ENCODE measurements at regions not wholly inside any gene's neighbourhood (a gene's known extent, or its start where the extent isn't known, plus 50 kb on each side); places are given as distances from the start of the nearest gene placed in this dataset.
A peak's percentile ranks its signal among the peaks of the same experiment; 100 is the strongest.
"Not testable (repeated sequence)": the region's sequence is repeated elsewhere in the genome, so short reads cannot be mapped to it uniquely, and the experiment has no call there.

DNA sequence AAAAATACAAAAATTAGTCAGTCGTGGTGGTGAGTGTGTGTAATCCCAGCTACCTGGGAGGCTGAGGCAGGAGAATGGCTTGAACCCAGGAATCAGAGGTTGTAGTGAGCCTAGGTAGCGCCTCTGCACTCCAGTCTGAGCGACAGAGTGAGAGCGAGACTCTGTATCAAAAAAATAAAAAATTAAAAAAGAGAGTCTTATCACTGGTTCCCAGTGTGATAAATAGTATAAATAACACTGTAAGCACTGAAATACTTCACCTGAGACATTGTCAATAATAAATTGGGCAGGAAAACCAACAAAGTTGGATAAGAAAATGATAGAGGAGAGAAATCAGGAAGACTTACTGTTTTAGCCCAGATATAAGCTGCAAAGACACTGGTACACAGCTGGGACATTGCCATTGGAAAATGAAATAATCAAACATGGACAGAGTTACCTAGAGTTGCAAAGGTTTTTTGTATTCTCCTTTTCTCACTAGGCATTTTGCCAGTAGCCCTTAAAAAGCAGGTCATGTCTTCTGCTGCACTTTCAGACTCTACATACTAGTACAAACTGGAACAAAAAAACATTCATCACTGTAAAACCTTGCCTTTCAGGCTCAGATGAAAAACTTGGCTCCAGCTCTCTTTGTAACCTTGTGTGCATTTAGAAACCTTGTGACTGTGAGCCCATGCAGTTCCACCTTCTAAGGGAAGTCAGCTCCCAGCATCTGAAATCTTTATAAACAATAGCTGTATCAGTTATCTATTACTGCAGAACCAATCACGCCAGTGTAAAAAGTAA is 55.0 kb upstream of the PPP1R2C start:
- TF ChIP-seq, protein P1, sequence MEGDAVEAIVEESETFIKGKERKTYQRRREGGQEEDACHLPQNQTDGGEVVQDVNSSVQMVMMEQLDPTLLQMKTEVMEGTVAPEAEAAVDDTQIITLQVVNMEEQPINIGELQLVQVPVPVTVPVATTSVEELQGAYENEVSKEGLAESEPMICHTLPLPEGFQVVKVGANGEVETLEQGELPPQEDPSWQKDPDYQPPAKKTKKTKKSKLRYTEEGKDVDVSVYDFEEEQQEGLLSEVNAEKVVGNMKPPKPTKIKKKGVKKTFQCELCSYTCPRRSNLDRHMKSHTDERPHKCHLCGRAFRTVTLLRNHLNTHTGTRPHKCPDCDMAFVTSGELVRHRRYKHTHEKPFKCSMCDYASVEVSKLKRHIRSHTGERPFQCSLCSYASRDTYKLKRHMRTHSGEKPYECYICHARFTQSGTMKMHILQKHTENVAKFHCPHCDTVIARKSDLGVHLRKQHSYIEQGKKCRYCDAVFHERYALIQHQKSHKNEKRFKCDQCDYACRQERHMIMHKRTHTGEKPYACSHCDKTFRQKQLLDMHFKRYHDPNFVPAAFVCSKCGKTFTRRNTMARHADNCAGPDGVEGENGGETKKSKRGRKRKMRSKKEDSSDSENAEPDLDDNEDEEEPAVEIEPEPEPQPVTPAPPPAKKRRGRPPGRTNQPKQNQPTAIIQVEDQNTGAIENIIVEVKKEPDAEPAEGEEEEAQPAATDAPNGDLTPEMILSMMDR (IDR thresholded peaks at IDR 0.05; ENCODE audit: low read length): no peak
- no peak for TF ChIP-seq EZH2 (optimal IDR thresholded peaks at IDR 0.05; ENCODE audit: low read depth, low read length)
- no peak for TF ChIP-seq EZH2phosphoT487 (IDR thresholded peaks at IDR 0.05; ENCODE audit: low read length)

DNA sequence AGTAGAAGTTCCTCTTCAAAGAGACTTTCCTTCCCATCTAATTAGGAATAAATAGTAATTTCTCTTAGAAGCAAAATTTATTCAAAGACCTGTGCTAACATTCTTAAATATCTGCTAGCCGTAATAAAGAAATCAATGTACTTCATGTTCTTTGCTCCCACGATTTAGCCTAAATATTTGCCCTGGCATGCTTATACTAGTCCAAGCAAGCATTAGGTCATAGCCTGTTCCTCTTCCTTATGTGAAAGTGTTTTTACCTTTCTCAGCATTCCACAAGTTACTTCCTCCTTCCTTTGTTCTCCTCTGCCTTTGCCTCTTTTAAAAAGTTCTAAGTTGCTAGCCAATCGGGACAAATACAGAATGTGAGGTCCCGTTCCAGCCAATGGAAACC is 55.6 kb upstream of the PPP1R2C start:
- not testable (repeated sequence) for H3K36me3 ChIP-seq (replicated peaks; ENCODE audit: insufficient read depth, low read length); DNase-seq; H3K4me3 ChIP-seq (ENCODE audit: low read length); H3K9me3 ChIP-seq (replicated peaks; ENCODE audit: insufficient read depth, low read length); H3K4me1 ChIP-seq (ENCODE audit: low read length); H2AFZ ChIP-seq (ENCODE audit: low read length); H3K4me2 ChIP-seq (ENCODE audit: low read depth, low read length); H4K20me1 ChIP-seq (ENCODE audit: insufficient read depth, low read length); H3K9me2 ChIP-seq (replicated peaks; ENCODE audit: insufficient read depth, low read length); H3F3A ChIP-seq (ENCODE audit: insufficient read depth, low read length); H3K27me3 ChIP-seq (replicated peaks; ENCODE audit: insufficient read depth, low read length); H3K27ac ChIP-seq (ENCODE audit: low read length); H3K79me2 ChIP-seq (ENCODE audit: low read length); H3K9ac ChIP-seq (ENCODE audit: low read length)

More for the DNA sequence above, 55.0 kb upstream of the PPP1R2C start:
- Histone ChIP-seq H4K20me1 (ENCODE audit: insufficient read depth, low read length) (no peaks in the 10 kb centered on the region), H3K36me3 (replicated peaks; ENCODE audit: insufficient read depth, low read length) (no peaks in the 10 kb centered on the region), H3K4me3 (ENCODE audit: low read length) (no peak overlapping the region), H3K4me2 (ENCODE audit: low read depth, low read length) (no peak overlapping the region), H3K27me3 (replicated peaks; ENCODE audit: insufficient read depth, low read length) (no peaks in the 10 kb centered on the region), H3K79me2 (ENCODE audit: low read length) (no peaks in the 10 kb centered on the region), H3K9me2 (replicated peaks; ENCODE audit: insufficient read depth, low read length) (no peaks in the 10 kb centered on the region), H2AFZ (ENCODE audit: low read length) (no peak overlapping the region), H3K9ac (ENCODE audit: low read length) (no peak overlapping the region), H3K27ac (ENCODE audit: low read length) (no peak overlapping the region), H3K9me3 (replicated peaks; ENCODE audit: insufficient read depth, low read length) (no peaks in the 10 kb centered on the region), H3K4me1 (ENCODE audit: low read length) (no peaks in the 10 kb centered on the region), H3F3A (ENCODE audit: insufficient read depth, low read length) (no peaks in the 10 kb centered on the region)
- DNase-seq: no peak

DNA sequence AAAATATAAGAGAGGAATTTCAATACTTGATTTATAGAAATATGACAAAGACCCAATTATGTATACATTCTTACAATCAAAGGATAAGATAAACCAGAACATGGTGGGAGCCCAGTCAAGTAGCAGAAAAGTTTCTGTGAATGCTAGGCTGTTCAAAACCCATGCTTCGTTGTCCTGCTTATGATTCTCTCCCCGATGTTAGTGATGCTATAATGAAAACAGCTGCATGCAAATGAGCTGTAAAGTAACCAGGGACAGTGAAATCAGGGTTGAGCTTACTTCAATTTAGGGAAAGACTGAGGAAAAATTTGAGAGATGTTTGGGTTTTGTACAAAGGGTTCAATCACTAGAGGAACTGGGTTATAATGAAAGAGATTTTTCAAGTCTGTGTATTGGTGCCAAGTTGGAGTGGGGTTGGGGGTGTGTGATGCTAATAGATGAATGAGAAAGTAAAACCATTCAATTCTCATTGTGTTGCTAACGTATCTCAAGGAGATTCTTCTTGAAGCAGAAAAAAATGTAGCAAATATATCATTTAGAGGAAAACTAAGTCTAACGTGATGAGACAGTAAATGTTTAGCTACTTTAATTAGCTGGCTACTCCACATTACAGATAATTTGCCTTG is 59.3 kb upstream of the PPP1R2C start:
- H3K9me3 ChIP-seq (replicated peaks; ENCODE audit: insufficient read depth, low read length): no peaks in the 10 kb centered on the region
- H3K27me3 ChIP-seq (replicated peaks; ENCODE audit: insufficient read depth, low read length): no peaks in the 10 kb centered on the region
- H3K9me2 ChIP-seq (replicated peaks; ENCODE audit: insufficient read depth, low read length): no peaks in the 10 kb centered on the region
- no peak for DNase-seq
- no peaks in the 10 kb centered on the region for H3K79me2 ChIP-seq (ENCODE audit: low read length)
- H2AFZ ChIP-seq (ENCODE audit: low read length): no peak overlapping the region
- TF ChIP-seq EZH2phosphoT487 (IDR thresholded peaks at IDR 0.05; ENCODE audit: low read length) (no peak), EZH2 (optimal IDR thresholded peaks at IDR 0.05; ENCODE audit: low read depth, low read length) (no peak)
- TF ChIP-seq, protein P1 (IDR thresholded peaks at IDR 0.05; ENCODE audit: low read length): no peak
- H3K9ac ChIP-seq (ENCODE audit: low read length): no peak overlapping the region
- no peaks in the 10 kb centered on the region for H3K36me3 ChIP-seq (replicated peaks; ENCODE audit: insufficient read depth, low read length)
- no peaks in the 10 kb centered on the region for H3F3A ChIP-seq (ENCODE audit: insufficient read depth, low read length)
- H3K4me1 ChIP-seq (ENCODE audit: low read length): no peaks in the 10 kb centered on the region
- no peak overlapping the region for H3K4me3 ChIP-seq (ENCODE audit: low read length)
- no peak overlapping the region for H3K4me2 ChIP-seq (ENCODE audit: low read depth, low read length)
- no peaks in the 10 kb centered on the region for H4K20me1 ChIP-seq (ENCODE audit: insufficient read depth, low read length)
- H3K27ac ChIP-seq (ENCODE audit: low read length): no peak overlapping the region

DNA sequence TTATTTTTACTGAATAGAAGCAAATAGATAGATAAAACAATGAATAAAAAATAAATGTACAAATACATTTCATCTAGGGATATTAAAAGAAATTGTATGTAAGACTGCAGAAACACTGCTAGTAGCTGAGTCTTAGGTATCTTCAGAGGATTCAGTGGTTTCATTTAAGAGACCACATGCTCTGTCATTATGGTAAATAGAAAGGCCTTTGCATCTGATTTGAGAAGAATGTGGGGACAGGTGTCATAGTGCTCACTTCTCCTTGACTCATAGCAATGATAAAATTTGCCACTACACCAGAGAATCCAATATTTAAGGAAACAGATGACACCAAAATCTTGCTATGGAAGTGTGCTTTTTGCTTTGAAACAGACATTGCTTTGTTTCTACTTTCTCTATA is 59.8 kb upstream of the PPP1R2C start:
- Histone ChIP-seq H3K27ac (ENCODE audit: low read length) (no peak overlapping the region), H3K36me3 (replicated peaks; ENCODE audit: insufficient read depth, low read length) (no peaks in the 10 kb centered on the region), H3K9me2 (replicated peaks; ENCODE audit: insufficient read depth, low read length) (no peaks in the 10 kb centered on the region), H3K79me2 (ENCODE audit: low read length) (no peaks in the 10 kb centered on the region), H3F3A (ENCODE audit: insufficient read depth, low read length) (no peaks in the 10 kb centered on the region), H2AFZ (ENCODE audit: low read length) (no peak overlapping the region), H3K9me3 (replicated peaks; ENCODE audit: insufficient read depth, low read length) (no peaks in the 10 kb centered on the region), H3K4me3 (ENCODE audit: low read length) (no peak overlapping the region), H3K9ac (ENCODE audit: low read length) (no peak overlapping the region), H3K4me2 (ENCODE audit: low read depth, low read length) (no peak overlapping the region), H3K27me3 (replicated peaks; ENCODE audit: insufficient read depth, low read length) (no peaks in the 10 kb centered on the region), H3K4me1 (ENCODE audit: low read length) (no peaks in the 10 kb centered on the region), H4K20me1 (ENCODE audit: insufficient read depth, low read length) (no peaks in the 10 kb centered on the region)
- DNase-seq: peak; percentile 21
- TF ChIP-seq EZH2phosphoT487 (IDR thresholded peaks at IDR 0.05; ENCODE audit: low read length): no peak
- TF ChIP-seq, protein P1 (IDR thresholded peaks at IDR 0.05; ENCODE audit: low read length): no peak
